OCI-LY1 (cell line): ENCODE measurements at regions not wholly inside any gene's neighbourhood (a gene's known extent, or its start where the extent isn't known, plus 50 kb on each side); places are given as distances from the start of the nearest gene placed in this dataset.

Source experiments
- H2AFZ ChIP-seq: fragments of 200-600 bp; sonication (generic), shearing (Covaris generic); 2 replicates; pipeline ENCODE4 v1.6.0; 2014; ENCODE audit warnings: antibody characterized with exemption, mild to moderate bottlenecking, low read length
- H3F3A ChIP-seq: fragments of 200-600 bp; sonication (generic), shearing (Covaris generic); 2 replicates; pipeline ENCODE4 v1.6.0; 2014; ENCODE audit warnings: mild to moderate bottlenecking, antibody characterized with exemption, low read length, moderate library complexity; ENCODE audit not compliant: insufficient read depth
- H3K27ac ChIP-seq: fragments of 200-600 bp; sonication (generic); 2 replicates; pipeline ENCODE4 v1.5.1; 2014; ENCODE audit warnings: low read length, mixed run types, mild to moderate bottlenecking, low read depth; ENCODE audit not compliant: poor library complexity, severe bottlenecking
- H3K27me3 ChIP-seq: fragments of 200-600 bp; sonication (generic); 2 replicates; pipeline ENCODE4 v1.6.0; 2014; ENCODE audit warnings: antibody characterized with exemption, mild to moderate bottlenecking, low read length, moderate library complexity; ENCODE audit not compliant: insufficient read depth
- H3K36me3 ChIP-seq: fragments of 200-600 bp; sonication (generic); 2 replicates; pipeline ENCODE4 v1.6.1; 2014; ENCODE audit warnings: mild to moderate bottlenecking, antibody characterized with exemption, low read length, moderate library complexity, mixed read lengths; ENCODE audit not compliant: insufficient read depth
- H3K4me1 ChIP-seq: fragments of 200-600 bp; sonication (generic); 2 replicates; pipeline ENCODE4 v1.5.1; 2014; ENCODE audit warnings: mild to moderate bottlenecking, low read length, moderate library complexity; ENCODE audit not compliant: insufficient read depth, severe bottlenecking
- H3K4me2 ChIP-seq: fragments of 200-600 bp; sonication (generic), shearing (Covaris generic); 2 replicates; pipeline ENCODE4 v1.6.1; 2014; ENCODE audit warnings: low read length
- H3K4me3 ChIP-seq: fragments of 200-600 bp; sonication (generic); 2 replicates; pipeline ENCODE4 v1.5.1; 2014; ENCODE audit warnings: low read length, low read depth, mild to moderate bottlenecking, mixed read lengths; ENCODE audit not compliant: poor library complexity, severe bottlenecking
- H3K79me2 ChIP-seq: fragments of 200-600 bp; shearing (Covaris generic); 2 replicates; pipeline ENCODE4 v1.6.1; 2016; ENCODE audit warnings: mixed run types, low read length, mixed read lengths; ENCODE audit not compliant: insufficient read depth
- H3K9ac ChIP-seq: fragments of 200-600 bp; sonication (generic), shearing (Covaris generic); 2 replicates; pipeline ENCODE4 v1.6.1; 2014; ENCODE audit warnings: mild to moderate bottlenecking, low read length, mixed read lengths
- H3K9me2 ChIP-seq: fragments of 200-600 bp; sonication (generic), shearing (Covaris generic); 2 replicates; pipeline ENCODE4 v1.6.1; 2014; ENCODE audit warnings: low read depth, mild to moderate bottlenecking, low read length, mixed read lengths
- H3K9me3 ChIP-seq: fragments of 200-600 bp; shearing (Covaris generic); 2 replicates; pipeline ENCODE4 v1.6.1; 2014; ENCODE audit warnings: low read length, mixed read lengths
- H4K20me1 ChIP-seq: fragments of 200-600 bp; sonication (generic), shearing (Covaris generic); 2 replicates; pipeline ENCODE4 v1.6.0; 2016; ENCODE audit warnings: mild to moderate bottlenecking, low read length; ENCODE audit not compliant: insufficient read depth
- EZH2 ChIP-seq: fragments of 200-600 bp; sonication (generic), shearing (Covaris generic); IDR thresholded peaks from 2 replicates; pipeline ENCODE4 v1.8.0; 2017; ENCODE audit warnings: borderline replicate concordance, mixed run types, mild to moderate bottlenecking, antibody characterized with exemption, low read length, moderate library complexity, mixed read lengths
- TF ChIP-seq, protein P1 (sequence below): fragments of 200-600 bp; sonication (generic), shearing (Covaris generic); IDR thresholded peaks from 2 replicates; pipeline ENCODE4 v1.5.1; 2017; ENCODE audit warnings: mild to moderate bottlenecking, antibody characterized with exemption, low read length, moderate library complexity, mixed read lengths

DNA sequence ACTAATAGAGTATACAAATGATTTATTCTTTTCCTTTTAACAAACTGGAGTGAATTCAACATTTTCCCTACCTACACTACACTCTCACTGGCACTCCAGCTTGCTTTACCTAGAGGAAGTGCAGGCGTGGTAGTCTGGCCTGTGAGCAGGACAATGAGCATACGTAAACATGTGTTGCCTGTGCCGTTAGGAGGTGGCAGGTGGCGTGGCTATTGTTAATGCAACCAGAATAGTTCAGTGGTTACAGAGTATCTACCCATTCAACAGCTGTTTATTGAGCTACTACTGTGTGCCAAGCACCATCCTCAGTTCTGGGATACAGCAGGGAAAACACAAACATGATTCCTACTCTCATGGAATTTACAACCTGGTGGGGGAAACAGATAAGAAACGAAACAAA lies 299.7 kb upstream of the KAZN start:
- Histone ChIP-seq H3K4me2 (no peak overlapping the region), H3K27ac (no peak overlapping the region), H3K9ac (no peak overlapping the region), H3K4me1 (no peaks in the 10 kb centered on the region), H3K9me2 (no peaks in the 10 kb centered on the region), H3K79me2 (no peaks in the 10 kb centered on the region), H3K4me3 (no peak overlapping the region), H3K27me3 (0 out of 2 replicates have a peak, but pooled peaks cover 4% of the 10 kb centered on the region), H3K36me3 (no peaks in the 10 kb centered on the region), H3K9me3 (no peaks in the 10 kb centered on the region), H3F3A (no peaks in the 10 kb centered on the region), H4K20me1 (no peaks in the 10 kb centered on the region), H2AFZ (no peak overlapping the region)
- TF ChIP-seq, protein P1, sequence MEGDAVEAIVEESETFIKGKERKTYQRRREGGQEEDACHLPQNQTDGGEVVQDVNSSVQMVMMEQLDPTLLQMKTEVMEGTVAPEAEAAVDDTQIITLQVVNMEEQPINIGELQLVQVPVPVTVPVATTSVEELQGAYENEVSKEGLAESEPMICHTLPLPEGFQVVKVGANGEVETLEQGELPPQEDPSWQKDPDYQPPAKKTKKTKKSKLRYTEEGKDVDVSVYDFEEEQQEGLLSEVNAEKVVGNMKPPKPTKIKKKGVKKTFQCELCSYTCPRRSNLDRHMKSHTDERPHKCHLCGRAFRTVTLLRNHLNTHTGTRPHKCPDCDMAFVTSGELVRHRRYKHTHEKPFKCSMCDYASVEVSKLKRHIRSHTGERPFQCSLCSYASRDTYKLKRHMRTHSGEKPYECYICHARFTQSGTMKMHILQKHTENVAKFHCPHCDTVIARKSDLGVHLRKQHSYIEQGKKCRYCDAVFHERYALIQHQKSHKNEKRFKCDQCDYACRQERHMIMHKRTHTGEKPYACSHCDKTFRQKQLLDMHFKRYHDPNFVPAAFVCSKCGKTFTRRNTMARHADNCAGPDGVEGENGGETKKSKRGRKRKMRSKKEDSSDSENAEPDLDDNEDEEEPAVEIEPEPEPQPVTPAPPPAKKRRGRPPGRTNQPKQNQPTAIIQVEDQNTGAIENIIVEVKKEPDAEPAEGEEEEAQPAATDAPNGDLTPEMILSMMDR = no peak
- no peak for TF ChIP-seq EZH2

DNA sequence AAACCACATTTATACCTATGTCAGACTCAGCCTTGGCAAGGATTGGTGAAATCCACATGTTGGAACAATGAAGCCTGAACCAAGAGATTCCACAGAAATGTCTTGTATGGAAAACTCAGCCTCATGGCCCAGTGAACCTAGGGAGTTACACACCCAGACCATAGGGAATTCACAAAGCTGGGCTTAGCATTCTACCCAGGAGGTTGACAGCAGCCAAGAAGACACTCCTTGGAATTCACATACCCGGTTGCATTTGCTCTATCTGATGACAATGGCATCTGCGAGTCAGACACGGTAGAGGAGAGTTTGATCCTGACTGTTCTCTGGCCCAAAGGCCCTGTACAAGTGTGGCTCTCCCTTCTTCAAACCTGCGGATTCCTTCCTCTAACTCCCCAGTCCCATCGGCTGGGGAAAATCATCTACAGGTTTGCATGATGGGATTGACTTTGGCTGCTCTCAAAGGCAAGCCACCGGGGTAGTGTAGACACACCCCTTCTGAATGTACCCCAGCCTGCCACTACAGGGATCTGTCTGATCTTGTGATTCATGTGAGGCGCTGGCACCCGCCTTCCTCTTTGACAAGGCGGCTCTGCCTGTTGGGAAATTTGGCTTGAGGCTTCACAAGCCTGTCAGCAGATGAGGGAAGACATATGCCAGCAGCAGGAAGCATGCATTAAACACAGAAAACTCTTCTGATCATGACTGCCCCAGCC lies 297.3 kb upstream of the KAZN start:
- Histone ChIP-seq H3K27me3 (0 out of 2 replicates have a peak, but pooled peaks cover 4% of the 10 kb centered on the region), H3F3A (no peaks in the 10 kb centered on the region), H3K36me3 (no peaks in the 10 kb centered on the region), H3K4me1 (no peaks in the 10 kb centered on the region), H3K9ac (no peak overlapping the region), H4K20me1 (no peaks in the 10 kb centered on the region), H3K9me3 (no peaks in the 10 kb centered on the region), H3K79me2 (no peaks in the 10 kb centered on the region), H3K4me2 (no peak overlapping the region), H3K9me2 (no peaks in the 10 kb centered on the region), H3K27ac (no peak overlapping the region), H2AFZ (no peak overlapping the region), H3K4me3 (no peak overlapping the region)
- no peak for TF ChIP-seq EZH2
- TF ChIP-seq, protein P1 = no peak

DNA sequence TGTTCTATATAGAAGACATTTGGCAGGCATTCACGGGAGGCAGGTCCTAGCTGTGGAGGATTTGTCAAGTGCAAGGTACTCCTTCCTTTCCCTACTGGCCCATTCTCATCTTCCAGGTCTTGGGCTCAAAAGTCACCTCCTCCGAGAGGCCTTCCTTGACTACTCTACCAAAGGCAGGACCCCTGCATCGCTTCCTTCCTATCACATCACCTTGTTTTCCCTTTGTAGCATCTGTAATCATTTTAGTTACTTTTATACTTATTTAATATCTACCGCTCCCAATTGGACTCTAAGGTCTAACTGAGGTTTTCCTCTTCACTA lies 296.8 kb upstream of the KAZN start:
- TF ChIP-seq, protein P1 = no peak
- no peak for TF ChIP-seq EZH2
- H3K9me2 ChIP-seq = no peaks in the 10 kb centered on the region
- 0 out of 2 replicates have a peak, but pooled peaks cover 4% of the 10 kb centered on the region for H3K27me3 ChIP-seq
- H3K27ac ChIP-seq = no peak overlapping the region
- H2AFZ ChIP-seq = no peak overlapping the region
- no peak overlapping the region for H3K9ac ChIP-seq
- no peaks in the 10 kb centered on the region for H3K36me3 ChIP-seq
- H3K9me3 ChIP-seq = no peaks in the 10 kb centered on the region
- H4K20me1 ChIP-seq = no peaks in the 10 kb centered on the region
- no peaks in the 10 kb centered on the region for H3K79me2 ChIP-seq
- no peak overlapping the region for H3K4me2 ChIP-seq
- no peaks in the 10 kb centered on the region for H3F3A ChIP-seq
- no peak overlapping the region for H3K4me3 ChIP-seq
- H3K4me1 ChIP-seq = no peaks in the 10 kb centered on the region
